ENCODE measurements at regions not wholly inside any gene's neighbourhood (a gene's known extent, or its start where the extent isn't known, plus 50 kb on each side); places are given as distances from the start of the nearest gene placed in this dataset.
"Not testable (repeated sequence)": the region's sequence is repeated elsewhere in the genome, so short reads cannot be mapped to it uniquely, and the experiment has no call there.

- TF ChIP-seq CTCF, EZH2 (IDR thresholded peaks at IDR 0.05): not testable (repeated sequence)
These were observed 112.2 kb upstream of the METTL14 start for GRCh38 chr4:118572991-118573390.
